Upper lobe of right lung (tissue), 1 donor: ENCODE measurements at regions not wholly inside any gene's neighbourhood (a gene's known extent, or its start where the extent isn't known, plus 50 kb on each side); places are given as distances from the start of the nearest gene placed in this dataset.

Experiments used
- ATAC-seq: fragments of 200-7000 bp; cut with Tn5 transposase; one replicate; pipeline ENCODE4 v1.9.1; 2020; ENCODE audit warnings: mild to moderate bottlenecking, moderate library complexity
- DNase-seq: peaks from one replicate; pipeline ENCODE4 v3.0.0-alpha.2; 2020
- H3K27ac ChIP-seq: fragments of 200-600 bp; one replicate; pipeline ENCODE4 v1.8.0; 2022
- H3K27me3 ChIP-seq: fragments of 200-600 bp; one replicate; pipeline ENCODE4 v1.8.0; 2022; ENCODE audit warnings: mild to moderate bottlenecking
- H3K36me3 ChIP-seq: fragments of 200-600 bp; one replicate; pipeline ENCODE4 v1.8.0; 2022
- H3K4me1 ChIP-seq: fragments of 200-600 bp; one replicate; pipeline ENCODE4 v1.8.0; 2022
- H3K4me3 ChIP-seq: fragments of 200-600 bp; one replicate; pipeline ENCODE4 v1.8.0; 2022; ENCODE audit warnings: mild to moderate bottlenecking
- H3K9me3 ChIP-seq: fragments of 200-600 bp; one replicate; pipeline ENCODE4 v1.8.0; 2022
- CTCF ChIP-seq: fragments of 200-600 bp; IDR thresholded peaks from one replicate; pipeline ENCODE4 v1.8.0; 2022; ENCODE audit warnings: antibody characterized with exemption
- intact Hi-C: fragments of 100-400 bp; cut with DNase I; formaldehyde crosslinking; loops from one replicate; pipeline ENCODE4 v1.11.0; 2022
- donor health status: DM: no; HTN: yes; CAD: no; lungs with severe emphysema.

- intact Hi-C loops = no loop called here
- TF ChIP-seq CTCF = no peak
- Histone ChIP-seq H3K4me1 (no peaks in the 10 kb centered on the region), H3K9me3 (no peaks in the 10 kb centered on the region), H3K36me3 (no peaks in the 10 kb centered on the region), H3K4me3 (no peak overlapping the region), H3K27me3 (no peaks in the 10 kb centered on the region), H3K27ac (no peak overlapping the region)
- ATAC-seq (no peak), DNase-seq (no peak)
Measured at GRCh38 chr5:67462147-67462546, 265.5 kb upstream of the CD180 start.

DNA sequence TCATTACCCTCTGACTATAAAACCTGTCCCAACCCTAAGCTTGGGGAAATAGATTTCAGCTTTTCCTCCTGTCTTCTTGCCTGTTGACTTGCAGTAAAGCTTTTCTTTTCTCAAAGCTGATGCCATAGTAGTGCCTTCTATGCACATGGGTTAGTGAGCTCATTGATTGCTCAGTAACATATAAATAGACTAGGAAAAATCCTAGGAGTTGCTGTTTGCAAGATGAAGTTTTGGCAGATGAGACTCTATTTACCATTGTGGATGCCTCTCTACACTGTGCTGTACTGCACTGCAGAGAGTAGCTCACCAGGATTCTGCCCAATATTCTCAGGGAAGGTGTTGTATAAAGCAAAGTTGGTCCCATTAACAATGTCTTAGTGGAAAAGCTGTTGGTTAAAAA, 262.7 kb upstream of the CD180 start:
- Histone ChIP-seq H3K4me3 (no peak overlapping the region), H3K9me3 (no peaks in the 10 kb centered on the region), H3K27me3 (no peaks in the 10 kb centered on the region), H3K4me1 (no peaks in the 10 kb centered on the region), H3K27ac (no peak overlapping the region), H3K36me3 (no peaks in the 10 kb centered on the region)
- intact Hi-C loops = no loop called here
- TF ChIP-seq CTCF = no peak
- ATAC-seq (no peak), DNase-seq (no peak)

GRCh38 chr5:67455970-67456369, 259.4 kb upstream of the CD180 start:
- no peak for ATAC-seq
- DNase-seq = no peak
- H3K36me3 ChIP-seq = no peaks in the 10 kb centered on the region
- intact Hi-C loops = no loop called here
- no peaks in the 10 kb centered on the region for H3K27me3 ChIP-seq
- no peaks in the 10 kb centered on the region for H3K4me1 ChIP-seq
- H3K9me3 ChIP-seq = no peaks in the 10 kb centered on the region
- H3K27ac ChIP-seq = no peak overlapping the region
- no peak for TF ChIP-seq CTCF
- no peak overlapping the region for H3K4me3 ChIP-seq

DNA sequence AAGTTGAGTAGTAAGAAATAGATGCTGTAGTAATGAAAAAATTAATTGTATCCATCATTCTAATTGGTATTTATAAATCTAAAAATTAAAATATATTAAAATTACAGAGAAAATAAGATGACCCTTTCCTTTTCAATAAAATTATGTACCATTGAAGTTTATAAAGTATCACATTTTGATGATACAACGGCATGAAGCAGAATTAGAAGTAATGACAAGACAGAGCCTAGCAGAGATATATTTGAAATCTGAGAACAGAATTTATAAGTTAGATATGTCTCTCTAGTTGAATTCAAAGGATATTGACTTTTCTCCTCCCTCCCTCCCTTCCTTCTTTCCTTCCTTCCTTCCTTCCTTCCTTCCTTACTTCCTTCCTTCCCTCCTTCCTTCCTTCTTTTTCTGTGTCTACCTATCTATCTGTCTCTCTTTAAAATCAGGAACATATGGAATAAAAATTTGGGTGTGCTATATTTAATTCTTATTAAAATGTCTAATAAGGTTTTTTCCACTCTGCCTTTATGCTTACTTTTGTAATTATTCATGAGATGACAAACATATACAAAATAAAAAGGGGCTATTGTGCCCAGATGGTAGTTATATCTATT, 258.5 kb upstream of the CD180 start:
- Histone ChIP-seq H3K4me3 (no peak overlapping the region), H3K4me1 (no peaks in the 10 kb centered on the region), H3K9me3 (no peaks in the 10 kb centered on the region), H3K27me3 (no peaks in the 10 kb centered on the region), H3K27ac (no peak overlapping the region), H3K36me3 (no peaks in the 10 kb centered on the region)
- DNase-seq (no peak), ATAC-seq (no peak)
- intact Hi-C loops = no loop called here
- TF ChIP-seq CTCF = no peak

GRCh38 chr5:67453111-67453905, 256.7 kb upstream of the CD180 start:
- intact Hi-C loops = no loop called here
- Histone ChIP-seq H3K27me3 (no peaks in the 10 kb centered on the region), H3K36me3 (no peaks in the 10 kb centered on the region), H3K27ac (no peak overlapping the region), H3K4me1 (no peaks in the 10 kb centered on the region), H3K4me3 (no peak overlapping the region), H3K9me3 (no peaks in the 10 kb centered on the region)
- ATAC-seq (no peak), DNase-seq (no peak)
- no peak for TF ChIP-seq CTCF
